Fibroblast of lung (primary cell): ENCODE measurements at regions not wholly inside any gene's neighbourhood (a gene's known extent, or its start where the extent isn't known, plus 50 kb on each side); places are given as distances from the start of the nearest gene placed in this dataset.

Experiments used
- CTCF ChIP-seq, 2 donors: IDR thresholded peaks in 1 of 2; conservative IDR thresholded peaks in 1 of 2; 1 replicate in 1 of 2; 2 replicates in 1 of 2; pipeline ENCODE4 v1.5.1; 2011 to 2012; ENCODE audit warnings: low read length in 2 of 2, control low read depth in 1 of 2, inconsistent platforms in 1 of 2, low read depth in 1 of 2, mild to moderate bottlenecking in 1 of 2
- EZH2 ChIP-seq: IDR thresholded peaks from 2 replicates; pipeline ENCODE4 v1.5.1; 2012; ENCODE audit warnings: low read length, control low read depth, mild to moderate bottlenecking; ENCODE audit errors: missing control alignments

- TF ChIP-seq CTCF (conservative IDR thresholded peaks at IDR 0.05 in 1 of 2, IDR thresholded peaks at IDR 0.05 in 1 of 2; ENCODE audit: low read depth in 1 of 2, low read length in 2 of 2) (no peak), EZH2 (no peak)
These were observed 698.7 kb downstream of the SLITRK5 start for GRCh38 chr13:88369866-88370265.
